ENCODE measurements at regions not wholly inside any gene's neighbourhood (a gene's known extent, or its start where the extent isn't known, plus 50 kb on each side); places are given as distances from the start of the nearest gene placed in this dataset.

GRCh38 chr6:66675906-66676305 lies 968.9 kb upstream of the EYS start:
- DNase-seq, result no peak

DNA sequence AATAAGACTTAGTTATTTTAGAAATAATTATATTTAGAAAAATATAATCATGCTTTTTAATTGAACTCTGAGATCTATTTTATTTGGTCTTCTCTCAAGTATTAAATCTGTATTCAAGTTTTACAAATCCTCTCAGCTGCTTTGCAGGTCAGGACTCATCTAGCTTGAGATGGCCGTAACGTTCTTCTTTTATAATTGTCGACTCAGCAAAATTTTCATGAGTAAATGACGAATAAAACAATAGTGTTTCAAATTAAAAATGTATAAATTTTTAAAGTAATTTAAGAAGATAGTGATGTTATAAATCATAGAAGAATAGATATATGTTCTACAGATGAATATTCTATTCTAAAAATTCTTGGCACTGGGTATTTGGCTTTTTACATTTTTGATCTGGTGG lies 957.1 kb upstream of the EYS start:
- no peak for DNase-seq

DNA sequence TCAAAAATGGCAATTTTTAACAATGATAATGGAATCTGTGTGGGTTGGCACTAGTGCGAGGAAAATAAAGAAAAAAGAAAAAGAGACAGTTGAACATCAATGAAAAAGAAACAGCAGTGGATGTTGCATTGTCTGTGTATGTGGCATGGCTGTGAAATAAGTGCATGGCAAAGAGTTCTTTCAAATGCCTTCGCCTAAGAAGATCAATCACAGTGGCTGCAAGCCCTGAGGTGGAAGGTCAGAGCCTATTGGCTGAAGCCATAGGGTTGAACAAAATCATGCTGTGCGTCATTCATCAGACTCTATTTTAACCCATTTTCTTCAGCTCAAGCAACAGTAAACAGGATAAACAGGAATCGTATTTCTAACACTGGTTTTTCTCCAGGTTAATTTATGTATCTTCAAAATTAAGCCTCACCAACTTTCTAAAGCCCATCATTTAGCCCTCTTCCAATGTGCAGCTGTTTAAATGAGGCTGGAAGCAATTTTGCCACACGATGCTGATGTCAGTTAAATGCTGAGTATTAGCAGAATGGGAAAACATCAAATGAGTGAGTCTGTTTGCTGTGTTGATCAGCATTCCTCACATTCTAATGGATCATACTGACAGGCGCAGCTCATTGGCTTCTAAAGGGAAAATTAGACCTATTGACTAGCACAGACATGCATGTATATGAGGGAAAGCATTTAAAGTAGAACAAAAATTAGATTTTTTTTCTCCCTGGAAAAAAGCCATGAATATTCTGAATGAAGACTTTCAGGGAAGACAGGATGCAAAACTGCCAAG lies 955.9 kb upstream of the EYS start:
- no peak for DNase-seq

DNA sequence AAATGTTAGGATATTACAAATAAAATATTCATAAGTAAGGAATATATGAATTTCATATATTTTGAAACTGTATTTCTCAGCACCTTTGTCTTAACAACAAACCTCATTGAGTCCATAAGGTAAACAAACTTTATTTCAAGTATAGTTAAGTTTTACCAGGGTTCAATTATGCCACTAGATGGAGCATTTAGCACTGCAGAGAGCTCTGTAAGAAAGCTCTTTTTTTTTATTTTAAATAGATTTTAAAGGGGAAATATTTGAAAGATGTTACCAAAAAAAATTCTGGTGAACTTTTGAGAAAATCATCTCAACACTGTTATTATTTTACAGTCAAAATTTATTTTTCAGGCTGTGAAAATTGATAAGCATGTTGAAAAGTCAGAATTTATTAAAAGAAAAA lies 955.2 kb upstream of the EYS start:
- no peak for DNase-seq

- no peak for DNase-seq
Measured at GRCh38 chr6:66655420-66655819, 948.4 kb upstream of the EYS start.

DNA sequence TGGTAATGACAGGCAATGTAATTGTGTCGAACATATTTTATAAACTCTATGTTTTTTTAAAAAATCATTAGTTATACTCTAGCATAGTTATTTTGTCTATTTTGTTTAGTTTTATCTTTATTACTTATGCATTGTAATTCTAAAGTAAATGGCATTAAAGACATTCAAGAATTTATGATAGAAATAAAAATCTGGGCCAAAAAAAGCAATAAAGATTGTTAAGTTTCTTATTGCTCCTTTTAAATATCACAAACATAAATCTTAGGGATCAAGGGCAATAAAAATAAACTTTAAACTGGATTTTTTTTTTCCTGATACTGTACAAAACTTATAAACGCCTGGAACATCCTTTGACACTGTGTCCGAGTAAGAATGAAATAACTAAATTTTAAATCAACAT lies 931.5 kb upstream of the EYS start:
- DNase-seq, result no peak

DNA sequence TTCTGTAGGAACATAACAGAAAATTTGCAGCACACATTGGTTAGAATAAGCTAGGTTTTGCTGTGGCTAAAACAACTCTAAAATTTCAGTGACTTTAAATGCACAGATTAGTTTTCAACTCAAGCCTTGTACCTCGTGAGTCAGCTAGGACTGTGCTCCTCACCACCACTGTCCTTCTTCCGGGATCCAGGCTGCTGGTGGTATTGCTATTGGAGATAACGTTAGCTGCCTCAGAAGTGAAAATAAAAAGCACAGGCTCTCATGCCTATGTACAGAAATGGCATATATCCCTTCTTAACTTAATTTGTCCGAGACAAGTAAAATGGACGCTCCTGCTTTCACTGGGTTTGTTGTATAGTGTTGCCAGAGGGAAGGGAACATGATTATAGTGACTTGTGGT lies 931.1 kb upstream of the EYS start:
- DNase-seq, result no peak

- DNase-seq, result no peak
Measured at GRCh38 chr6:66628917-66629316, 921.9 kb upstream of the EYS start.

DNA sequence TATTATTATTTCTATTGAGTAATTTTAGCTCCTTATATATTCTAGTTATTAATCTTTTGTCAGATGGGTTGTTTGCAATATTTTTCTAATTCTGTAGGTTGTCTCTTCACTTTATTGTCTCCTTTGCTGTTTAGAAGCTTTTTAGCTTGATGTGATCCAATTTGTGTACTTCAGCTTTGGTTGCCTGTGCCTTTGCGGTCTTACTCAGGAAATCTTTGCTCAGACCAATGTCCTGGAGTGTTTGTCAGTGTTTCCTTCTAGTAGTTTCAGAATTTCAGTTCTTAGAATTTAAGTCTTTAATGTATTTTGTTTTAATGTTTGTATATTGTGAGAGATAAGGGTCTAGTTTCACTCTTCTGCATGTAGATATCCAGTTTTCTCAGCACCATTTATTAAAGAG lies 916.0 kb upstream of the EYS start:
- DNase-seq, result no peak

- DNase-seq, result no peak
Measured at GRCh38 chr6:66605971-66606370, 898.9 kb upstream of the EYS start.

- DNase-seq, result no peak
Measured at GRCh38 chr6:66605011-66605410, 898.0 kb upstream of the EYS start.

DNA sequence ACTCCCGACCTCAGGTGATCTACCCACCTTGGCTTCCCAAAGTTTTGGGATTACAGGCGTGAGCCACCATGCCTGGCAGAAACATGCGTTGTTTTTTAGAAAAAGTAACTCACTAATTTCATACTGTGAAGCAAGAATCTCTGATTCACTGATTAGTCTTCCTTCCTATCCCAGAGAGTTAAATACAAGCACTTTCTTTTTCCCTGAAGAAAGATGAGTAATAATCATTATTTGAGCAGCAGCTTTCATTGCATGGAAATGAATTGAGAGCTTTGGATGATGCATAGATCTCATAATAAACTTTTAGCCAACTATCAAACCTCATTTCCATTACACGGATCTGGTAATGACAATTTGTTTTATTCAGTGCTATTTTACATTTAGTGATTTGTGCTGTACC lies 892.5 kb upstream of the EYS start:
- DNase-seq, result no peak

DNA sequence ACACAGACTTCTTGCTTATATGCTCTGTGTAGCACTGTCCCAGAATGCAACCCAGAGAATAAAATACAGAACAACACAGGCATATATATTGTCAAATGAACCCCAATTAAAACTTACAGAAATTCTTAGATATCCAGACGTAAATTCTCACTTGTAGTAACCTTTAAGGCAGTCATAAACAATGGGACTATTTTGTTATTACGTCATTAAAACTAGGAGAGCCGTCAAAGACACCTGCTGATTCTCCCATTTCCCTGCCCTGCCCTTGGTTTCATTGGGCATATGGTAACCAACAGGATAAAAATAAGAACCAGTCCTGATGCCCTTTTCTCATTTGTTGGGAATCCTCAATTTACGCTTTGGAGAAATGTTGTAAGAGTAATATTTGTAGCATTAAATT lies 871.3 kb upstream of the EYS start:
- DNase-seq, result no peak

GRCh38 chr6:66568271-66568670 lies 861.2 kb upstream of the EYS start:
- DNase-seq, result no peak

GRCh38 chr6:66561479-66561878 lies 854.5 kb upstream of the EYS start:
- no peak for DNase-seq

- no peak for DNase-seq
Measured at GRCh38 chr6:66558189-66558588, 851.2 kb upstream of the EYS start.

GRCh38 chr6:66556936-66557335 lies 849.9 kb upstream of the EYS start:
- no peak for DNase-seq

- DNase-seq, result no peak
Measured at GRCh38 chr6:66555082-66555481, 848.1 kb upstream of the EYS start.

GRCh38 chr6:66553441-66553840 lies 846.4 kb upstream of the EYS start:
- DNase-seq, result no peak

DNA sequence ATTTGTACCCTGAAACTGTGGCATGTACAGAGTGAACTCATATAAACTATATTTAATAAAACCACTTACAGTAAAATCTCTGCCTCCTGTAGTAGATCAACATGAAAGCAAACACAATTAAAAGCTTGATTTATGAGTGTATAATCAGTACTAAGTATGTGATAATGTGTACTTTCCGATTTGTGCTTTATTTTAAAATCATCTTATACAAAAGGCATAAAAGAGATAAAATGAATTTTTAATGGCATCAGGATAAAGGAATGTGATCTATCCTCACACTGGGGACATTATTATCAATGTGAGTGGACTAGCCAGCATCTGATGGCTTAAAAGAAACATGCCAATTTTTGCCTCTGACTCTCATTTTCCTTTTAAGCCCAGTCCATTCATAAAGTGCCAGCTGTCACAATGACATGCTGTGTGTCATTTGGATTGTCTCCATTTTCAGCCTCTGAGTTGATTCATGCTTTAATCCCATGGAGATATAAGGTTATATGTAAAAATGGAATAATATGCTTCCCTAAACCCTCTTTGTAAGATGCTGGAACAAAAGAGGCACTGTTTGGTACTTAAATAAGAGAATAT lies 831.6 kb upstream of the EYS start:
- no peak for DNase-seq

- no peak for DNase-seq
Measured at GRCh38 chr6:66533921-66534404, 826.9 kb upstream of the EYS start.

DNA sequence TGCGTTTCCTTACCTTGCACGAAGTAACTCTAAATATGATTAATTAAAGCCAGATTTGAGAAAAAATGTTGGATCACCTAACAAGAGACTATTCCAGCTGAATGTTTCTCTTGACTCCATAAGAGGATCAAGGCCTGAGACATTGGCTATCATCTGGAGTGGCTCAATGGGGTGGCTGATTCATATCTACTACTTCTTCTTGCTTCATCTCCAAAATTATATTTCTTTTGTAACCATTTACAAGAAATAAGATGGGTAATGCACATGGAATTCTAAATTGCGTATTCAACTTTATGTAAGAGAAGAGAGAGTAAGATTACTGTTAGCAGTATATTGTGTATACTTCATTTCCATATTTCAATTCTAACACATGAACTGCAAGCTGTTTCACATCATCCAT lies 819.0 kb upstream of the EYS start:
- no peak for DNase-seq

- no peak for DNase-seq
Measured at GRCh38 chr6:66522864-66523263, 815.8 kb upstream of the EYS start.

DNA sequence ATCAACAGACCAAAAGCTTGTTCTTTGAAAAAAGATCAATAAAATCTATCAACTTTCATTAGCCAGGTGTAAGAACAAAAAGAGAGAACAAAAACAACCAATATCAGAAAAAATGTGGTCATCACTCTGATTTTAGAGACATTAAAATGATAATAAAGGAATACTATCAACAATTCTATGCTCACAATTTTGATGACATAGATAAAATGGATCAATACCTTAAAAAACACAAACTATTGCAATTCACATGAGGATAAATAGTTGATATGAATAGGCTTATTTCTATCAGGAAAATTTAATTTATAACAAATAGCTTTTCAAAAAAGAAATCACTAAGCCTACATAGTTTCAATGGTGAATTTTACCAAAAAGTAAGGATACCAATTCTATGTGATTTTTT lies 809.4 kb upstream of the EYS start:
- no peak for DNase-seq

- no peak for DNase-seq
Measured at GRCh38 chr6:66508433-66508832, 801.4 kb upstream of the EYS start.

Data from right hindlimb (tissue), 1 donor.